A549 (cell line): ENCODE measurements at regions not wholly inside any gene's neighbourhood (a gene's known extent, or its start where the extent isn't known, plus 50 kb on each side); places are given as distances from the start of the nearest gene placed in this dataset.

Experiments used
- ATOH8 ChIP-seq: fragments of 250-450 bp; sonication (Bioruptor Pico); IDR thresholded peaks from 2 replicates; pipeline ENCODE4 v1.5.0; 2020; ENCODE audit warnings: low read depth, mild to moderate bottlenecking, moderate library complexity
- BHLHE40 ChIP-seq: IDR thresholded peaks from 2 replicates; pipeline ENCODE4 v1.6.1; 2012; ENCODE audit warnings: low read depth, low read length, inconsistent platforms
- CEBPB ChIP-seq, 2 experiments: fragments of >200 bp in 1 of 2; sonication (Bioruptor Twin) in 1 of 2; formaldehyde crosslinking in 1 of 2; IDR thresholded peaks; 2 replicates each; pipeline ENCODE4 v1.6.1; 2012 to 2016
- CTCF ChIP-seq: fragments of >200 bp; sonication (Bioruptor Twin); formaldehyde crosslinking; IDR thresholded peaks from 3 replicates; pipeline ENCODE4 v1.5.1; 2016
- FOSL2 ChIP-seq, 2 experiments: fragments of 450-650 bp in 1 of 2; fragments of >200 bp in 1 of 2; sonication (Bioruptor Twin) in 1 of 2; formaldehyde crosslinking; IDR thresholded peaks; 2 replicates each; pipeline versions ENCODE4 v1.5.0 to v1.6.1; 2016 to 2020; ENCODE audit warnings: mild to moderate bottlenecking in 1 of 2, moderate library complexity in 1 of 2
- MAFK ChIP-seq: fragments of 450-650 bp; IDR thresholded peaks from 2 replicates; pipeline ENCODE4 v1.6.1; 2014; ENCODE audit not compliant: partially characterized antibody

- TF ChIP-seq CTCF: no peak
- no peak for TF ChIP-seq BHLHE40
- TF ChIP-seq MAFK: no peak
- TF ChIP-seq ATOH8 (CRISPR knock-in tag): no peak
- TF ChIP-seq FOSL2 (IDR thresholded peaks at IDR 0.05): no peak
- TF ChIP-seq FOSL2 (CRISPR knock-in tag; IDR thresholded peaks at IDR 0.05): no peak
- TF ChIP-seq CEBPB (IDR thresholded peaks at IDR 0.05): no peak
Measured at GRCh38 chr5:130762031-130762430, 403.0 kb downstream of the HINT1 start.
